Type B pancreatic cell (in vitro differentiated cells): ENCODE measurements at regions not wholly inside any gene's neighbourhood (a gene's known extent, or its start where the extent isn't known, plus 50 kb on each side); places are given as distances from the start of the nearest gene placed in this dataset.

Experiments used
- DNase-seq: peaks from one replicate; pipeline ENCODE4 v3.0.0; 2021; ENCODE audit warnings: mixed read lengths; ENCODE audit not compliant: unreplicated experiment; ENCODE audit errors: extremely low spot score
- H3K27ac Mint-ChIP-seq: 2 replicates; pipeline ENCODE4 v1.8.0; 2021; ENCODE audit warnings: mild to moderate bottlenecking, mixed read lengths
- H3K27me3 Mint-ChIP-seq: 2 replicates; pipeline ENCODE4 v1.8.0; 2021; ENCODE audit warnings: mixed read lengths
- H3K36me3 Mint-ChIP-seq: 2 replicates; pipeline ENCODE4 v1.8.0; 2021; ENCODE audit warnings: mixed read lengths
- H3K4me1 Mint-ChIP-seq: one replicate; pipeline ENCODE4 v1.8.0; 2021; ENCODE audit warnings: mixed read lengths; ENCODE audit not compliant: unreplicated experiment
- H3K4me3 Mint-ChIP-seq: 2 replicates; pipeline ENCODE4 v1.8.0; 2021; ENCODE audit warnings: mild to moderate bottlenecking, mixed read lengths
- H3K9me3 Mint-ChIP-seq: 2 replicates; pipeline ENCODE4 v1.8.0; 2021; ENCODE audit warnings: mixed read lengths
- TF ChIP-seq, protein P1 (sequence below): fragments of 200-600 bp; sonication (generic); conservative IDR thresholded peaks from 2 replicates; pipeline ENCODE4 v1.5.0; 2021; ENCODE audit warnings: antibody characterized with exemption, mild to moderate bottlenecking

DNA sequence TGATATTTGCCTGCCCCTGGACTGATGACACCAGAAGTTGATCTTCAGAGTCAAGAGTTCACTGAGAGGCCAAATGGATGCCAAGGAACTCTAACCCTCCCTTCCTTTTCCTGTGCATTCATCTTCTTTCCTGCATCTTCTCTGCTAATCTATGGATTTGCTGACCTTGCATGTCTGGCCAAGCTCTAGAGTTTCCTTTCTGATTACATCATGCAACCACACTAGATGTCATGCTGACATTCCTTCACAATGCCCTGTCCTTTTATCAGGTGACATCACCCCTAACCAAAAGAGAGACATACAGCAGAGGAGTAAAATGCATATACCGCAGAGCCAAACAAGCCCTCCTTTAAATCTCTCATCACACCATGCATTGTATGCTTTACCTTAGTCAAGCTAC lies 487.6 kb downstream of the TFAP2A start:
- H3K4me3 Mint-ChIP-seq, result peak overlapping the region; percentile 19
- no peaks in the 10 kb centered on the region for H3K27me3 Mint-ChIP-seq
- DNase-seq, result no peak
- no peak overlapping the region for H3K27ac Mint-ChIP-seq
- H3K36me3 Mint-ChIP-seq, result no peaks in the 10 kb centered on the region
- TF ChIP-seq, protein P1, sequence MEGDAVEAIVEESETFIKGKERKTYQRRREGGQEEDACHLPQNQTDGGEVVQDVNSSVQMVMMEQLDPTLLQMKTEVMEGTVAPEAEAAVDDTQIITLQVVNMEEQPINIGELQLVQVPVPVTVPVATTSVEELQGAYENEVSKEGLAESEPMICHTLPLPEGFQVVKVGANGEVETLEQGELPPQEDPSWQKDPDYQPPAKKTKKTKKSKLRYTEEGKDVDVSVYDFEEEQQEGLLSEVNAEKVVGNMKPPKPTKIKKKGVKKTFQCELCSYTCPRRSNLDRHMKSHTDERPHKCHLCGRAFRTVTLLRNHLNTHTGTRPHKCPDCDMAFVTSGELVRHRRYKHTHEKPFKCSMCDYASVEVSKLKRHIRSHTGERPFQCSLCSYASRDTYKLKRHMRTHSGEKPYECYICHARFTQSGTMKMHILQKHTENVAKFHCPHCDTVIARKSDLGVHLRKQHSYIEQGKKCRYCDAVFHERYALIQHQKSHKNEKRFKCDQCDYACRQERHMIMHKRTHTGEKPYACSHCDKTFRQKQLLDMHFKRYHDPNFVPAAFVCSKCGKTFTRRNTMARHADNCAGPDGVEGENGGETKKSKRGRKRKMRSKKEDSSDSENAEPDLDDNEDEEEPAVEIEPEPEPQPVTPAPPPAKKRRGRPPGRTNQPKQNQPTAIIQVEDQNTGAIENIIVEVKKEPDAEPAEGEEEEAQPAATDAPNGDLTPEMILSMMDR, result no peak
- peaks cover 19% of the 10 kb centered on the region for H3K9me3 Mint-ChIP-seq
- H3K4me1 Mint-ChIP-seq, result no peaks in the 10 kb centered on the region

- no peaks in the 10 kb centered on the region for H3K27me3 Mint-ChIP-seq
- DNase-seq, result no peak
- H3K27ac Mint-ChIP-seq, result no peak overlapping the region
- no peaks in the 10 kb centered on the region for H3K4me1 Mint-ChIP-seq
- H3K4me3 Mint-ChIP-seq, result no peak overlapping the region
- TF ChIP-seq, protein P1, result no peak
- peaks cover 22% of the 10 kb centered on the region for H3K9me3 Mint-ChIP-seq
- H3K36me3 Mint-ChIP-seq, result no peaks in the 10 kb centered on the region
These were observed 489.9 kb downstream of the TFAP2A start for GRCh38 chr6:9924971-9925370.

- no peaks in the 10 kb centered on the region for H3K27me3 Mint-ChIP-seq
These were observed 493.5 kb downstream of the TFAP2A start for GRCh38 chr6:9921366-9921765.

DNA sequence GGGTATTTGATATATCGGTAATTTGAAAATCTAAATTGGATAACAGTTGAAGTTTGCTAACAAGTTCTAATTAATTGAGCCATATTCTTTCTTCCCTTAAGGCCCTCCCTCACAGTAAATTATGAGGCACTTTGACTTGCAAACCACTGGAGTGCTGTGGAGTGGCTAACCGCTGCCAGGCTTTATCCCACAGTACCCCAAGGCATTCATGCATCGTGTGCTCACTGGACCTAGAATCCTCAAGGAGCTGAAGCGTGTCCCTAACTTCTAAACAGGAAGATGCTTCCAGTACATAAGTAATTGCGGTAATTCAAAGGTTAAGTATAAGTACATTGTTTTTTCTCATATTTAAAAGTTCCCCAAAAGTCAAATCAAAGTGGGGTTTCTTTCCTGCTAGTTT lies 499.9 kb downstream of the TFAP2A start:
- Mint-ChIP-seq H3K4me3 (no peak overlapping the region), H3K4me1 (peaks cover 4% of the 10 kb centered on the region), H3K9me3 (peaks cover 4% of the 10 kb centered on the region), H3K36me3 (no peaks in the 10 kb centered on the region), H3K27me3 (no peaks in the 10 kb centered on the region), H3K27ac (no peak overlapping the region)
- TF ChIP-seq, protein P1, result no peak
- DNase-seq, result no peak

More at GRCh38 chr6:9921366-9921765, 493.5 kb downstream of the TFAP2A start:
- no peaks in the 10 kb centered on the region for H3K36me3 Mint-ChIP-seq
- H3K4me3 Mint-ChIP-seq, result no peak overlapping the region
- peaks cover 10% of the 10 kb centered on the region for H3K9me3 Mint-ChIP-seq
- DNase-seq, result no peak
- no peak overlapping the region for H3K27ac Mint-ChIP-seq
- no peaks in the 10 kb centered on the region for H3K4me1 Mint-ChIP-seq
- TF ChIP-seq, protein P1, result no peak

GRCh38 chr6:9901376-9901775 lies 513.5 kb downstream of the TFAP2A start:
- TF ChIP-seq, protein P1, result no peak
- H3K27me3 Mint-ChIP-seq, result no peaks in the 10 kb centered on the region

DNA sequence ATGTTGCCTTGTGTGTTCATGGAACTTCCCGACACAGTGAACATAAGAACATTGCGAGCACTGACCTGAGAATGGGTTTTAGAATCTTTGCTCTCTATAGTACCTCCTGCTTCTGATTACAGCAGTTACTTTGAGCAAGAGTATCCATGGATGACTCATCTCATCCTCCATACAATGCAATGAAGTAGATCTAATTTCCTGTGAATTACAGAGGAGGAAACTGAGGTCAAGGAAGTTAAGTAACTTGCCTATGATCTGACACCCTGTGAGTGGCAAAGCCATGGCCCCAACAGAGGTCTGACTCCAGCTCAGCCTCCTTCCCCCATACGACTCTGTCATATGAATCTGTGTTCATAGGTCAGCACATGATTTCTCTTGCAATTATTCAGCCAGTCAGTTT lies 518.1 kb downstream of the TFAP2A start:
- Mint-ChIP-seq H3K27ac (no peak overlapping the region), H3K27me3 (no peaks in the 10 kb centered on the region), H3K9me3 (peaks cover 4% of the 10 kb centered on the region), H3K4me1 (no peaks in the 10 kb centered on the region), H3K4me3 (no peak overlapping the region), H3K36me3 (no peaks in the 10 kb centered on the region)
- no peak for DNase-seq
- TF ChIP-seq, protein P1, result no peak

More at GRCh38 chr6:9901376-9901775, 513.5 kb downstream of the TFAP2A start:
- no peaks in the 10 kb centered on the region for H3K4me1 Mint-ChIP-seq
- peaks cover 3% of the 10 kb centered on the region for H3K9me3 Mint-ChIP-seq
- H3K4me3 Mint-ChIP-seq, result no peak overlapping the region
- DNase-seq, result no peak
- no peaks in the 10 kb centered on the region for H3K36me3 Mint-ChIP-seq
- no peak overlapping the region for H3K27ac Mint-ChIP-seq
